ENCODE measurements at regions not wholly inside any gene's neighbourhood (a gene's known extent, or its start where the extent isn't known, plus 50 kb on each side); places are given as distances from the start of the nearest gene placed in this dataset.

GRCh38 chr2:137729305-137729704, 235.0 kb upstream of the HNMT start:
- no peaks in the 10 kb centered on the region for H3K27me3 ChIP-seq
- DNase-seq (no peak), ATAC-seq (no peak)
- no peaks in the 10 kb centered on the region for H3K36me3 ChIP-seq
- H3K4me3 ChIP-seq, result no peak overlapping the region
- no peak for TF ChIP-seq CTCF (IDR thresholded peaks at IDR 0.05)
- WGBS, 2 donors, result 49 to 76% methylated on average over 3 of the region's 3 CpGs
- no peaks in the 10 kb centered on the region for H3K4me1 ChIP-seq
- H3K9me3 ChIP-seq, result peaks cover 0 to 27% (median 6%) of the 10 kb centered on the region in 11 donors
- H3K27ac ChIP-seq, result no peak overlapping the region
- intact Hi-C loops (cut with DNase I), result no loop called here

- peaks cover 0 to 20% (median 3%) of the 10 kb centered on the region in 11 donors for H3K9me3 ChIP-seq
- no peak overlapping the region for H3K4me3 ChIP-seq
- no peaks in the 10 kb centered on the region for H3K36me3 ChIP-seq
- no peak overlapping the region for H3K27ac ChIP-seq
- no peaks in the 10 kb centered on the region for H3K27me3 ChIP-seq
- no peaks in the 10 kb centered on the region for H3K4me1 ChIP-seq
- ATAC-seq (no peak), DNase-seq (no peak)
- intact Hi-C loops (cut with DNase I), result loop anchor here in 1 of 10 donors (10.0 kb wide), 1 partner anchor 1093 kb away; no protein-coding TSS in a partner anchor
- TF ChIP-seq CTCF (IDR thresholded peaks at IDR 0.05), result no peak
Observed at GRCh38 chr2:137737559-137737958, 226.7 kb upstream of the HNMT start.

- Histone ChIP-seq H3K27me3 (no peaks in the 10 kb centered on the region), H3K4me1 (no peaks in the 10 kb centered on the region), H3K4me3 (no peak overlapping the region), H3K9me3 (peaks cover 0 to 12% (median 0%) of the 10 kb centered on the region in 11 donors), H3K27ac (no peak overlapping the region), H3K36me3 (no peaks in the 10 kb centered on the region)
- 59 to 61% methylated on average over 5 of the region's 5 CpGs for WGBS, 2 donors
- no peak for ATAC-seq
- no peak for TF ChIP-seq CTCF (IDR thresholded peaks at IDR 0.05)
- DNase-seq, result no peak
- intact Hi-C loops (cut with DNase I), result no loop called here
Observed at GRCh38 chr2:137741784-137742362, 222.4 kb upstream of the HNMT start.

GRCh38 chr2:137747509-137747908, 216.8 kb upstream of the HNMT start:
- TF ChIP-seq CTCF (IDR thresholded peaks at IDR 0.05), result no peak
- intact Hi-C loops (cut with DNase I), result no loop called here
- Histone ChIP-seq H3K36me3 (no peaks in the 10 kb centered on the region), H3K4me3 (no peak overlapping the region), H3K4me1 (no peaks in the 10 kb centered on the region), H3K9me3 (peaks cover 0 to 7% (median 3%) of the 10 kb centered on the region in 11 donors), H3K27me3 (no peaks in the 10 kb centered on the region), H3K27ac (no peak overlapping the region)
- DNase-seq, result no peak
- no peak for ATAC-seq

Data from heart right ventricle (tissue), 16 donors.